Upper lobe of right lung (tissue), 1 donor: ENCODE measurements at regions not wholly inside any gene's neighbourhood (a gene's known extent, or its start where the extent isn't known, plus 50 kb on each side); places are given as distances from the start of the nearest gene placed in this dataset.
"Not testable (repeated sequence)": the region's sequence is repeated elsewhere in the genome, so short reads cannot be mapped to it uniquely, and the experiment has no call there.

Experiments used
- ATAC-seq: fragments of 200-7000 bp; cut with Tn5 transposase; one replicate; pipeline ENCODE4 v1.9.1; 2020; ENCODE audit warnings: mild to moderate bottlenecking, moderate library complexity
- DNase-seq: peaks from one replicate; pipeline ENCODE4 v3.0.0-alpha.2; 2020
- H3K27ac ChIP-seq: fragments of 200-600 bp; one replicate; pipeline ENCODE4 v1.8.0; 2022
- H3K27me3 ChIP-seq: fragments of 200-600 bp; one replicate; pipeline ENCODE4 v1.8.0; 2022; ENCODE audit warnings: mild to moderate bottlenecking
- H3K36me3 ChIP-seq: fragments of 200-600 bp; one replicate; pipeline ENCODE4 v1.8.0; 2022
- H3K4me1 ChIP-seq: fragments of 200-600 bp; one replicate; pipeline ENCODE4 v1.8.0; 2022
- H3K4me3 ChIP-seq: fragments of 200-600 bp; one replicate; pipeline ENCODE4 v1.8.0; 2022; ENCODE audit warnings: mild to moderate bottlenecking
- H3K9me3 ChIP-seq: fragments of 200-600 bp; one replicate; pipeline ENCODE4 v1.8.0; 2022
- intact Hi-C: fragments of 100-400 bp; cut with DNase I; formaldehyde crosslinking; loops from one replicate; pipeline ENCODE4 v1.11.0; 2022
- TF ChIP-seq, protein P1 (sequence below): fragments of 200-600 bp; IDR thresholded peaks from one replicate; pipeline ENCODE4 v1.8.0; 2022; ENCODE audit warnings: antibody characterized with exemption
- donor health status: DM: no; HTN: yes; CAD: no; lungs with severe emphysema.

DNA sequence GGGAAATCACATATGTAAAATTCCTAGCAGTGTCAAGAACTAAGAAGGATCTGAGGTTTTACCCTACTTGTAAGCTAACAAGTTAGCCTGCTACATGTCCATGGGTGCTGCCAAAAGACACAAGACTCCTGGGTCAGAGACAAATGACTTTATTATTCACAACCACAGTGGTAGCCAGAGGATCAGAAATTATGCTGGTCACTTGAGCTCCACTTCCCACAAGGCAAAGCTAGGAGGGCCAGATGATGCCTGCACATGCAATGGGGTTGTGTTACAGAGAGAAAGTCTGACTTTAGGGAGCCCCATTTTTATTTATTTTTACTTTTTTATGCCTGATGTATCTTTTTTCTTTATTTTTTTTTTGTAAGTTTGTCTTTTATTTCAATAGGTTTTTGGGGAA lies 136.8 kb downstream of the S1PR1 start:
- no peaks in the 10 kb centered on the region for H3K27me3 ChIP-seq
- H3K9me3 ChIP-seq: no peaks in the 10 kb centered on the region
- no peak for ATAC-seq
- H3K27ac ChIP-seq: no peak overlapping the region
- no peaks in the 10 kb centered on the region for H3K4me1 ChIP-seq
- H3K36me3 ChIP-seq: no peaks in the 10 kb centered on the region
- DNase-seq: no peak
- TF ChIP-seq, protein P1, sequence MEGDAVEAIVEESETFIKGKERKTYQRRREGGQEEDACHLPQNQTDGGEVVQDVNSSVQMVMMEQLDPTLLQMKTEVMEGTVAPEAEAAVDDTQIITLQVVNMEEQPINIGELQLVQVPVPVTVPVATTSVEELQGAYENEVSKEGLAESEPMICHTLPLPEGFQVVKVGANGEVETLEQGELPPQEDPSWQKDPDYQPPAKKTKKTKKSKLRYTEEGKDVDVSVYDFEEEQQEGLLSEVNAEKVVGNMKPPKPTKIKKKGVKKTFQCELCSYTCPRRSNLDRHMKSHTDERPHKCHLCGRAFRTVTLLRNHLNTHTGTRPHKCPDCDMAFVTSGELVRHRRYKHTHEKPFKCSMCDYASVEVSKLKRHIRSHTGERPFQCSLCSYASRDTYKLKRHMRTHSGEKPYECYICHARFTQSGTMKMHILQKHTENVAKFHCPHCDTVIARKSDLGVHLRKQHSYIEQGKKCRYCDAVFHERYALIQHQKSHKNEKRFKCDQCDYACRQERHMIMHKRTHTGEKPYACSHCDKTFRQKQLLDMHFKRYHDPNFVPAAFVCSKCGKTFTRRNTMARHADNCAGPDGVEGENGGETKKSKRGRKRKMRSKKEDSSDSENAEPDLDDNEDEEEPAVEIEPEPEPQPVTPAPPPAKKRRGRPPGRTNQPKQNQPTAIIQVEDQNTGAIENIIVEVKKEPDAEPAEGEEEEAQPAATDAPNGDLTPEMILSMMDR: no peak
- intact Hi-C loops: no loop called here
- no peak overlapping the region for H3K4me3 ChIP-seq

DNA sequence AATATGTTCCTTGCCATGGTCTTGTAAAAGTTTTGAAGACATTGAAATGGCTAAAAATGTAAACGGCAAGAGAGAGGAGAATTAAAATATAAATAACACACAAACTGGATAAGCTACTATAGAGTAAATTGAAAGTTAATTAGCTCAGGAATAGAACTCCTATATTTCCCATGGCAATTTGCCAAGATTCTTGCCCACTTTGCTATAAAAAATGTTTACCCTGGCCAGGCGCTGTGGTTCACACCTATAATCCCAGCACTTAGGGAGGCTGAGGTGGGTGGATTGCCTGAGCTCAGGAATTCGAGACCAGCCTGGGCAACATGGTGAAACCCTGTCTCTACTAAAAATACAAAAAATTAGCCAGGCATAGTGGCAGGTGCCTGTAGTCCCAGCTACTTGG lies 138.6 kb downstream of the S1PR1 start:
- H3K27me3 ChIP-seq, H3K9me3 ChIP-seq, H3K27ac ChIP-seq, DNase-seq, H3K4me1 ChIP-seq, H3K4me3 ChIP-seq, intact Hi-C loops, H3K36me3 ChIP-seq, ATAC-seq: not testable (repeated sequence)

DNA sequence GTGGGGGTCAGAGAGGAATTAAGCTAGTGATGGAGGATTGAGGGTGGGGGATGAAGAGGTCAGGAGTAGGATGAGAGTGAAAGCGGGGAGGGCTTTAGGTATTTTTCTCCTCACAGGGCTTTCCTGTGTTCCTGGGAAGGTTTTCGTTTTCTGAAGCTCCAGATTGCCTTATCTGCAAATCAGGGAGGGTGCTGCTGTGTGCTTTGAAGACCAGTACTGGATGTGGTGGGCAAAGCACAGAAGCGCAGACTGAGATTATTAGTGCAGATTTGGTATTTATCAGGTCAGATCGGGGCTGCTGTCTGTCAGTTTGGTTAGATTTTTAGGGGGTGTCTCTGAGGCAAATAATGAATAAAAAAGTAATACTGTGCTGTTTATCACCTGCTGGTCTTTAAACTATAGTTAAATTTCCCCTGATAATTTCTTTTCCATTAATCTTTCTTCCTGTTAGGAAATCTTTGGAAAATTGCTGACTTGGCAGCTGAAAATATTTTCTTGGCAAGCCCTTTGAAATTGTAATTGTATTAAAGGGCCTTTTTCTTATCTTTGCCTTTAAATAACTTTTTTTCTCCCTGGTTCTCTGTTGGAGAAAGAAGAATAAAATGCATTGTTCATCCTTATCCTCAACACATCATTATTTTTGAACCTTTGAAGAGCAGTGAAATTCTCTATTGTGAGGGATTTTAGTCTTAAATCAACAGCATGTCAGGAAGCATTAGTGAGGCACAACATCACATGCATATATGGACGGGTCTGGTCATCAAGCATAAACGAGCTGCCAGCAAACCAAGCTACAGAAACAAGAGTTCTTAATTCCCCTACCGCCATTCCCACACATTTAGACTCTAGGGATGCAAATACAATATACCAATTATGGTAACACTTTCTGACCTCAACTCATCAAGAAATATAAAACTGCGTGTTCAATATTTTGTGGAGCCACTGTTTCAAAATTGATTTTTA lies 139.6 kb downstream of the S1PR1 start:
- TF ChIP-seq, protein P1: no peak
- no peak for DNase-seq
- H3K27ac ChIP-seq: no peak overlapping the region

DNA sequence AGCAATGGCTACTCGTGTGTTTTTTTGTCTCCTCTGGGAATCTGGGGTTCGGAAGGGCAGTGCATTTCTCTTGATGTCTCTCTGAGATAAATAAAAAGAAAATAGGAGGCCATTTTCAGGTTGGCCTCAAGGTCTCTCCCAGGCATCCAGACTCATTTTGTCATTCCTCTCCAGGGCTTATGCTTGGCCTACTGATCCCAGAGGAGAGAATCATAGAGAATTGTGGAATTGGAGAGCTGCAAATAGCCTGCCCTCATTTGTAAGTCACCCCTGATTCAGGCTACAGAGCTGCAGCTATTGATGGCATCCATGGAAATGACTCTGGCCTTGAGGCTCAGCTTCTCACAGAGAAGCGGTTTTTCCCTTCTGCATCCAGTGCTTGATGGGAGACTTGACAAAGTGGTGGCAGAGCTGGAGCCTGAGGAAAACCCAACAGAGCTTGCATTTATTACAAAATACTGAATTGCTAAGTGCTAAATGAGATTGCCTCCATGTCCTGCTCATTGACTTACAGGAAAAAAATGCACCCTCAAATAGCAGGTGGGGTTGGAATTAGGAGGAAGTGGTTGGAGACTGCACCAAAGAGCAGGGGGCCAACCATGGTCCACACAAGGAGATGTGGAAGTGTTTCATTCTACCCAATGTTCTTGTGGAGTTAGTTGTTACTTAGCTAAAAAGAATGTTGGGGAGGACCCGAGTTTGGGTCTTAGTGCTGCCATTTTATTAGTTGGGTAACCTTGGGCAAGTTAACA lies 140.4 kb downstream of the S1PR1 start:
- H3K27me3 ChIP-seq: no peaks in the 10 kb centered on the region
- intact Hi-C loops: no loop called here
- no peaks in the 10 kb centered on the region for H3K36me3 ChIP-seq
- TF ChIP-seq, protein P1: no peak
- H3K9me3 ChIP-seq: no peaks in the 10 kb centered on the region
- no peak overlapping the region for H3K4me3 ChIP-seq
- ATAC-seq (no peak), DNase-seq (no peak)
- no peak overlapping the region for H3K27ac ChIP-seq
- H3K4me1 ChIP-seq: no peaks in the 10 kb centered on the region

More for the DNA sequence above, 139.6 kb downstream of the S1PR1 start:
- H3K9me3 ChIP-seq: no peaks in the 10 kb centered on the region
- intact Hi-C loops: no loop called here
- no peak for ATAC-seq
- H3K4me3 ChIP-seq: no peak overlapping the region
- H3K27me3 ChIP-seq: no peaks in the 10 kb centered on the region
- H3K4me1 ChIP-seq: no peaks in the 10 kb centered on the region
- H3K36me3 ChIP-seq: no peaks in the 10 kb centered on the region

DNA sequence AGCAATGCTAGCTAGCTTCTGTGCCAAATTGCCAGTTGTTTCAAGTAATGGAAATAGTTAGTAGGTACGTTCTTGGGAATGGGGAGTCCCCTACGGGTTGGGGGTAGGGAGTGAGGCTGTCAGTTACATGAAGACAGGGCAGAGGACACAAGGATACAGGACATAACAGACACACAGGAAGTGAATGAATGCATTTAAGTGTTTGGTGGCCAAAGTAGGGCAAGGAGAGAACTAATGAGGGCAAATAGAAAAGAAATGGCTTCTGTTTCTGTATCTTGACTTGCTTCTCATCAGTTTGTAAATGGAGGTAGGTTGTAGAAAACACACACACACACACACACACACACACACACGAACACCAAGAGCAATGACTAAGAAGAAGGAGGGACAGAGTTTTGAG lies 142.2 kb downstream of the S1PR1 start:
- DNase-seq (no peak), ATAC-seq (no peak)
- H3K36me3 ChIP-seq: no peaks in the 10 kb centered on the region
- intact Hi-C loops: no loop called here
- no peaks in the 10 kb centered on the region for H3K9me3 ChIP-seq
- no peak overlapping the region for H3K4me3 ChIP-seq
- TF ChIP-seq, protein P1: no peak
- H3K27ac ChIP-seq: no peak overlapping the region
- no peaks in the 10 kb centered on the region for H3K4me1 ChIP-seq
- H3K27me3 ChIP-seq: no peaks in the 10 kb centered on the region

DNA sequence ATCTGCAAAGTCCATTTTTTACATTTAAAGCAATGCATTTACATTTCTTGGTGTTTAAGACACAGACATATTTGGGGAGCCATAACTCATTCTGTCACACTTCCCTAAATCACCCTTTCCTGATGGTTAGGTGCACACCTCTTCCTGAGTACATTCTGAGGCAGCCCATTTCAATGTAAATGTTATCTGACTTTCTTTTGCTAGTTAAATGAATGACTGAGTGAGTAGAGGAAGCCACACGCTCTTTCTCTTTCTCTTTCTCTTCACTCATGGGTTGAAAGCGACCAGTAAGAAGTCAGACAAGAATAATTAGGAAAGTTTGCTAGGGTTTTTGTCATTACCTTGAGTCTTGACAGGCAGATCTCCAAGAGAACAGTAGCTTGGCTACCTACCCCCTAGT lies 143.1 kb downstream of the S1PR1 start:
- no peaks in the 10 kb centered on the region for H3K4me1 ChIP-seq
- H3K36me3 ChIP-seq: no peaks in the 10 kb centered on the region
- intact Hi-C loops: no loop called here
- no peak overlapping the region for H3K27ac ChIP-seq
- no peaks in the 10 kb centered on the region for H3K9me3 ChIP-seq
- TF ChIP-seq, protein P1: no peak
- DNase-seq (no peak), ATAC-seq (no peak)
- H3K4me3 ChIP-seq: no peak overlapping the region
- no peaks in the 10 kb centered on the region for H3K27me3 ChIP-seq
